ENCODE measurements at regions not wholly inside any gene's neighbourhood (a gene's known extent, or its start where the extent isn't known, plus 50 kb on each side); places are given as distances from the start of the nearest gene placed in this dataset.
A peak's percentile ranks its signal among the peaks of the same experiment; 100 is the strongest.

GRCh38 chr15:70252056-70252950 is 154.6 kb upstream of the TLE3 start:
- Mint-ChIP-seq H3K4me3 (ENCODE audit: unreplicated experiment) (no peak overlapping the region), H3K4me1 (ENCODE audit: low read depth, unreplicated experiment) (peaks cover 25% of the 10 kb centered on the region), H3K9me3 (ENCODE audit: unreplicated experiment) (peaks cover 8% of the 10 kb centered on the region), H3K27me3 (ENCODE audit: unreplicated experiment) (peaks cover 10% of the 10 kb centered on the region), H3K27ac (ENCODE audit: unreplicated experiment) (no peak overlapping the region), H3K36me3 (ENCODE audit: unreplicated experiment) (peaks cover 7% of the 10 kb centered on the region)
- no peak for TF ChIP-seq CTCF (IDR thresholded peaks at IDR 0.05; ENCODE audit: partially characterized antibody, unreplicated experiment)
- DNase-seq: no peak

- DNase-seq: no peak
- H3K27me3 Mint-ChIP-seq (ENCODE audit: unreplicated experiment): peaks cover 12% of the 10 kb centered on the region
Measured at GRCh38 chr15:70251246-70251990, 153.7 kb upstream of the TLE3 start.

GRCh38 chr15:70250208-70251201 is 152.8 kb upstream of the TLE3 start:
- H3K27ac Mint-ChIP-seq (ENCODE audit: unreplicated experiment): peak overlapping the region; percentile 39
- DNase-seq: peak; percentile 79
- H3K4me1 Mint-ChIP-seq (ENCODE audit: low read depth, unreplicated experiment): peaks cover 26% of the 10 kb centered on the region
- peaks cover 12% of the 10 kb centered on the region for H3K27me3 Mint-ChIP-seq (ENCODE audit: unreplicated experiment)
- no peak for TF ChIP-seq CTCF (IDR thresholded peaks at IDR 0.05; ENCODE audit: partially characterized antibody, unreplicated experiment)
- peaks cover 10% of the 10 kb centered on the region for H3K9me3 Mint-ChIP-seq (ENCODE audit: unreplicated experiment)
- no peaks in the 10 kb centered on the region for H3K36me3 Mint-ChIP-seq (ENCODE audit: unreplicated experiment)
- H3K4me3 Mint-ChIP-seq (ENCODE audit: unreplicated experiment): no peak overlapping the region

More at GRCh38 chr15:70251246-70251990, 153.7 kb upstream of the TLE3 start:
- H3K36me3 Mint-ChIP-seq (ENCODE audit: unreplicated experiment): peaks cover 5% of the 10 kb centered on the region
- TF ChIP-seq CTCF (IDR thresholded peaks at IDR 0.05; ENCODE audit: partially characterized antibody, unreplicated experiment): no peak
- peaks cover 25% of the 10 kb centered on the region for H3K4me1 Mint-ChIP-seq (ENCODE audit: low read depth, unreplicated experiment)
- no peak overlapping the region for H3K27ac Mint-ChIP-seq (ENCODE audit: unreplicated experiment)
- peaks cover 8% of the 10 kb centered on the region for H3K9me3 Mint-ChIP-seq (ENCODE audit: unreplicated experiment)
- no peak overlapping the region for H3K4me3 Mint-ChIP-seq (ENCODE audit: unreplicated experiment)

- no peak for DNase-seq
- Mint-ChIP-seq H3K36me3 (ENCODE audit: unreplicated experiment) (no peaks in the 10 kb centered on the region), H3K27ac (ENCODE audit: unreplicated experiment) (no peak overlapping the region), H3K27me3 (ENCODE audit: unreplicated experiment) (peaks cover 14% of the 10 kb centered on the region), H3K4me3 (ENCODE audit: unreplicated experiment) (no peak overlapping the region), H3K9me3 (ENCODE audit: unreplicated experiment) (peaks cover 11% of the 10 kb centered on the region), H3K4me1 (ENCODE audit: low read depth, unreplicated experiment) (peaks cover 26% of the 10 kb centered on the region)
- TF ChIP-seq CTCF (IDR thresholded peaks at IDR 0.05; ENCODE audit: partially characterized antibody, unreplicated experiment): no peak
Measured at GRCh38 chr15:70249616-70250015, 151.9 kb upstream of the TLE3 start.
